ENCODE measurements at regions not wholly inside any gene's neighbourhood (a gene's known extent, or its start where the extent isn't known, plus 50 kb on each side); places are given as distances from the start of the nearest gene placed in this dataset.

- H3K4me3 ChIP-seq (ENCODE audit: low read length), result no peak overlapping the region
- TF ChIP-seq RAD21 (conservative IDR thresholded peaks at IDR 0.05) (no peak), EZH2 (IDR thresholded peaks at IDR 0.05; ENCODE audit: borderline replicate concordance, insufficient read depth, low read length, poor library complexity, severe bottlenecking) (no peak), MXI1 (conservative IDR thresholded peaks at IDR 0.05; ENCODE audit: poor library complexity, severe bottlenecking) (no peak)
- H3K27ac ChIP-seq (ENCODE audit: low read length), result peak overlapping the region; percentile 18
- no peak overlapping the region for H3K4me2 ChIP-seq (ENCODE audit: low read length)
- no peaks in the 10 kb centered on the region for H3K9me2 ChIP-seq (ENCODE audit: insufficient read depth, low read length)
- H3K79me2 ChIP-seq (replicated peaks; ENCODE audit: insufficient read depth, low read length), result no peaks in the 10 kb centered on the region
- H4K20me1 ChIP-seq (ENCODE audit: insufficient read depth), result no peaks in the 10 kb centered on the region
- peaks cover 4% of the 10 kb centered on the region for H3F3A ChIP-seq (ENCODE audit: insufficient read depth, low read length, poor library complexity, severe bottlenecking)
- no peak overlapping the region for H3K9ac ChIP-seq (ENCODE audit: low read length)
- H3K27me3 ChIP-seq (ENCODE audit: insufficient read depth, low read depth, low read length), result no peaks in the 10 kb centered on the region
- no peaks in the 10 kb centered on the region for H3K36me3 ChIP-seq (ENCODE audit: insufficient read depth, low read length)
- H2AFZ ChIP-seq (ENCODE audit: low read depth, low read length), result no peak overlapping the region
- no peaks in the 10 kb centered on the region for H3K9me3 ChIP-seq (ENCODE audit: low read length)
Measured at GRCh38 chr5:6059137-6059800, 319.1 kb downstream of the MED10 start.

DNA sequence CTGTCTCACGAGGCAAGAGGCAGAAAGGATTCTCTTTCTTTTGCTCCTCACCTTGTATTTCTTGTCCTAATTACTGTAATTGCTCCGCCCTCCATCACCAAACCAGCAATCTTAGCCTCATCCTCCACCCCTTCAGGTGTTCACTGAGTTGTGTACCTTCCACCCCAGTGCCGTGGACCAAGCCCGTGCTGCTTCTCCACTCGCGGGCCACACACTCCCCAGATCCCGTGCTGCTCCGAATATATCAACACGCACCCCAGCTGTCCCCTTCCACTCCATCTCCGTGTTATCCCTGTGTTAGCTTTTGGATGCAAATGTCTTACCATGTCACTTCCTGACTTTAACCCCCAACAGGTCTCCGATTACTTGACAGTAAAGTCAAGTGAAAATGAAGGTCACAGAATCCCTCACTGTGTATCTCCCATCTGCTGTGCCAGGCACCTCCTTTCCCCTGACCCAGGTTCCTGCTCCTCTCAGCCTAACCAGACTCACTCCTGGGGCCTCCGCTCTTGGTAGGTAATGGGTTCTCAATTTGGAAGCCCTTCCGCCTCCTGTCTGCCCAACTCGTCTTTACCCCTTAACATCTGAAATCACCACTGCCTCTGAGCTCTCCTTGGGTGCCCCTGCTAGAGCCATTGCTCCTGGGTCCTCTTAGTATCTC, 320.2 kb downstream of the MED10 start:
- TF ChIP-seq SMC3 (conservative IDR thresholded peaks at IDR 0.05; ENCODE audit: poor library complexity), result no peak
- no peak for TF ChIP-seq EZH2 (IDR thresholded peaks at IDR 0.05; ENCODE audit: borderline replicate concordance, insufficient read depth, low read length, poor library complexity, severe bottlenecking)
- TF ChIP-seq EP300 (conservative IDR thresholded peaks at IDR 0.05; ENCODE audit: poor library complexity, severe bottlenecking), result no peak
- TF ChIP-seq TAF1 (IDR thresholded peaks at IDR 0.05; ENCODE audit: low read depth), result no peak
- TF ChIP-seq REST (IDR thresholded peaks at IDR 0.05; ENCODE audit: borderline replicate concordance), result no peak
- TF ChIP-seq POLR2AphosphoS5 (IDR thresholded peaks at IDR 0.05), result no peak
- no peak for TF ChIP-seq RAD21 (conservative IDR thresholded peaks at IDR 0.05)
- TF ChIP-seq MXI1 (conservative IDR thresholded peaks at IDR 0.05; ENCODE audit: poor library complexity, severe bottlenecking), result no peak
- TF ChIP-seq, protein P1, sequence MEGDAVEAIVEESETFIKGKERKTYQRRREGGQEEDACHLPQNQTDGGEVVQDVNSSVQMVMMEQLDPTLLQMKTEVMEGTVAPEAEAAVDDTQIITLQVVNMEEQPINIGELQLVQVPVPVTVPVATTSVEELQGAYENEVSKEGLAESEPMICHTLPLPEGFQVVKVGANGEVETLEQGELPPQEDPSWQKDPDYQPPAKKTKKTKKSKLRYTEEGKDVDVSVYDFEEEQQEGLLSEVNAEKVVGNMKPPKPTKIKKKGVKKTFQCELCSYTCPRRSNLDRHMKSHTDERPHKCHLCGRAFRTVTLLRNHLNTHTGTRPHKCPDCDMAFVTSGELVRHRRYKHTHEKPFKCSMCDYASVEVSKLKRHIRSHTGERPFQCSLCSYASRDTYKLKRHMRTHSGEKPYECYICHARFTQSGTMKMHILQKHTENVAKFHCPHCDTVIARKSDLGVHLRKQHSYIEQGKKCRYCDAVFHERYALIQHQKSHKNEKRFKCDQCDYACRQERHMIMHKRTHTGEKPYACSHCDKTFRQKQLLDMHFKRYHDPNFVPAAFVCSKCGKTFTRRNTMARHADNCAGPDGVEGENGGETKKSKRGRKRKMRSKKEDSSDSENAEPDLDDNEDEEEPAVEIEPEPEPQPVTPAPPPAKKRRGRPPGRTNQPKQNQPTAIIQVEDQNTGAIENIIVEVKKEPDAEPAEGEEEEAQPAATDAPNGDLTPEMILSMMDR (IDR thresholded peaks at IDR 0.05; ENCODE audit: poor library complexity, severe bottlenecking), result no peak
- Histone ChIP-seq H3K4me2 (ENCODE audit: low read length) (no peak overlapping the region), H3K79me2 (replicated peaks; ENCODE audit: insufficient read depth, low read length) (no peaks in the 10 kb centered on the region), H3K9ac (ENCODE audit: low read length) (no peak overlapping the region), H2AFZ (ENCODE audit: low read depth, low read length) (no peak overlapping the region), H3K27me3 (ENCODE audit: insufficient read depth, low read depth, low read length) (no peaks in the 10 kb centered on the region), H3K36me3 (ENCODE audit: insufficient read depth, low read length) (no peaks in the 10 kb centered on the region), H3F3A (ENCODE audit: insufficient read depth, low read length, poor library complexity, severe bottlenecking) (peaks cover 4% of the 10 kb centered on the region), H3K9me3 (ENCODE audit: low read length) (no peaks in the 10 kb centered on the region), H3K27ac (ENCODE audit: low read length) (no peak overlapping the region), H3K9me2 (ENCODE audit: insufficient read depth, low read length) (no peaks in the 10 kb centered on the region), H4K20me1 (ENCODE audit: insufficient read depth) (no peaks in the 10 kb centered on the region), H3K4me3 (ENCODE audit: low read length) (no peak overlapping the region)

All from neural cell (in vitro differentiated cells).